IMR-90 (cell line): ENCODE measurements at regions not wholly inside any gene's neighbourhood (a gene's known extent, or its start where the extent isn't known, plus 50 kb on each side); places are given as distances from the start of the nearest gene placed in this dataset.

ENCODE experiments used
- BHLHE40 ChIP-seq: fragments of 150-350 bp; IDR thresholded peaks from 2 replicates; pipeline ENCODE4 v1.6.1; 2016; ENCODE audit warnings: mild to moderate bottlenecking, low read depth, low read length
- FOS ChIP-seq: fragments of 150-350 bp; IDR thresholded peaks from 2 replicates; pipeline ENCODE4 v1.6.1; 2016; ENCODE audit warnings: low read depth, low read length
- MAFK ChIP-seq: IDR thresholded peaks from 2 replicates; pipeline ENCODE4 v1.6.1; 2012; ENCODE audit warnings: low read depth, low read length, improper control_type of control experiment
- MXI1 ChIP-seq: IDR thresholded peaks from 2 replicates; pipeline ENCODE4 v1.6.1; 2012; ENCODE audit warnings: low read depth, mild to moderate bottlenecking, low read length, moderate library complexity, borderline replicate concordance
- POLR2A ChIP-seq: IDR thresholded peaks from 2 replicates; pipeline ENCODE4 v1.6.1; 2012; ENCODE audit warnings: mild to moderate bottlenecking, low read depth, low read length
- RAD21 ChIP-seq: IDR thresholded peaks from 2 replicates; pipeline ENCODE4 v1.6.1; 2012; ENCODE audit warnings: low read length, improper control_type of control experiment
- TF ChIP-seq, protein P1 (sequence below): conservative IDR thresholded peaks from 2 replicates; pipeline ENCODE4 v1.5.1; 2012; ENCODE audit warnings: mild to moderate bottlenecking, low read depth, low read length, improper control_type of control experiment

DNA sequence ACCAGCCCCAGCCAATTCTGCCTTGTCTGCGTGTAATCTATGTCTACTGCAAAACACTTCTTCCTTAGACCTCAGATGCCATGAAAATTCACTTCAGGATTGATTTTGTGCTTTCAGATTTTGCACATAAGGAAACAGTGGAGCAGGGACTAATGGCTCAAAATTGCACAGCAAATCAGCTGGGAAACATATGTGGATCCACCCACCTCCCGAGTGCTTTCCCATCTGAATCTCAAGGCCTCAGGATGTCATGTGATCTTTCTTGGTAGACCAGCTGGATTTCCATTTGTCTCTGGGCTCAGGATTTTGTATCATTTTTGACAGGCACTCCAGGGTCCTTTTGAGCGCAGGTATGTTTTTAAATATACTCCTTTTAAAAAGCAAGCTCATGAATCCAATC lies 158.6 kb downstream of the MIS18A start:
- TF ChIP-seq, protein P1, sequence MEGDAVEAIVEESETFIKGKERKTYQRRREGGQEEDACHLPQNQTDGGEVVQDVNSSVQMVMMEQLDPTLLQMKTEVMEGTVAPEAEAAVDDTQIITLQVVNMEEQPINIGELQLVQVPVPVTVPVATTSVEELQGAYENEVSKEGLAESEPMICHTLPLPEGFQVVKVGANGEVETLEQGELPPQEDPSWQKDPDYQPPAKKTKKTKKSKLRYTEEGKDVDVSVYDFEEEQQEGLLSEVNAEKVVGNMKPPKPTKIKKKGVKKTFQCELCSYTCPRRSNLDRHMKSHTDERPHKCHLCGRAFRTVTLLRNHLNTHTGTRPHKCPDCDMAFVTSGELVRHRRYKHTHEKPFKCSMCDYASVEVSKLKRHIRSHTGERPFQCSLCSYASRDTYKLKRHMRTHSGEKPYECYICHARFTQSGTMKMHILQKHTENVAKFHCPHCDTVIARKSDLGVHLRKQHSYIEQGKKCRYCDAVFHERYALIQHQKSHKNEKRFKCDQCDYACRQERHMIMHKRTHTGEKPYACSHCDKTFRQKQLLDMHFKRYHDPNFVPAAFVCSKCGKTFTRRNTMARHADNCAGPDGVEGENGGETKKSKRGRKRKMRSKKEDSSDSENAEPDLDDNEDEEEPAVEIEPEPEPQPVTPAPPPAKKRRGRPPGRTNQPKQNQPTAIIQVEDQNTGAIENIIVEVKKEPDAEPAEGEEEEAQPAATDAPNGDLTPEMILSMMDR: no peak
- TF ChIP-seq MXI1: no peak
- no peak for TF ChIP-seq BHLHE40
- TF ChIP-seq POLR2A: no peak
- TF ChIP-seq FOS: no peak
- no peak for TF ChIP-seq RAD21
- no peak for TF ChIP-seq MAFK
